ENCODE measurements at regions not wholly inside any gene's neighbourhood (a gene's known extent, or its start where the extent isn't known, plus 50 kb on each side); places are given as distances from the start of the nearest gene placed in this dataset.
"Not testable (repeated sequence)": the region's sequence is repeated elsewhere in the genome, so short reads cannot be mapped to it uniquely, and the experiment has no call there.

- no peak for TF ChIP-seq SIN3A (conservative IDR thresholded peaks at IDR 0.05 in 1 of 2, IDR thresholded peaks at IDR 0.05 in 1 of 2; ENCODE audit: low read depth in 1 of 2, low read length in 2 of 2)
- TF ChIP-seq, protein P1, sequence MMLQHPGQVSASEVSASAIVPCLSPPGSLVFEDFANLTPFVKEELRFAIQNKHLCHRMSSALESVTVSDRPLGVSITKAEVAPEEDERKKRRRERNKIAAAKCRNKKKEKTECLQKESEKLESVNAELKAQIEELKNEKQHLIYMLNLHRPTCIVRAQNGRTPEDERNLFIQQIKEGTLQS (IDR thresholded peaks at IDR 0.05; ENCODE audit: insufficient read depth, low read depth, low read length), result no peak
Observed at GRCh38 chr6:115131709-115132490, 789.1 kb upstream of the HS3ST5 start (continued).

DNA sequence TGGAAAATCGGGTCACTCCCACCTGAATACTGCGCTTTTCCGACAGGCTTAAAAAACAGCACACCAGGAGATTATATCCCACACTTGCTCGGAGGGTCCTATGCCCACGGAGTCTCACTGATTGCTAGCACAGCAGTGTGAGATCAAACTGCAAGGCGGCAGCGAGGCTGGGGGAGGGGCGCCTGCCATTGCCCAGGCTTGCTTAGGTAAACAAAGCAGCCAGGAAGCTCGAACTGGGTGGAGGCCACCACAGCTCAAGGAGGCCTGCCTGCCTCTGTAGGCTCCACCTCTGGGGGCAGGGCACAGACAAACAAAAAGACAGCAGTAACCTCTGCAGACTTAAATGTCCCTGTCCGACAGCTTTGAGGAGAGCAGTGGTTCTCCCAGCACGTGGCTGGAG is 778.7 kb upstream of the HS3ST5 start:
- POLR2A ChIA-PET (ENCODE audit: partially characterized antibody); FAIRE-seq; H3K36me3 ChIP-seq (ENCODE audit: control insufficient read depth in 2 of 4, insufficient read depth in 4 of 4, low read length in 3 of 4); H3K9ac ChIP-seq (replicated peaks in 1 of 4; ENCODE audit: extremely low read depth in 1 of 4, low read depth in 3 of 4, low read length in 3 of 4); H3K4ac ChIP-seq (replicated peaks; ENCODE audit: insufficient read length, low read depth, low read length); H2BK15ac ChIP-seq (ENCODE audit: low read length); H3K79me2 ChIP-seq (ENCODE audit: control insufficient read depth in 1 of 2, insufficient read depth in 2 of 2, low read length in 2 of 2); H2BK5ac ChIP-seq (ENCODE audit: low read depth, low read length); H2BK120ac ChIP-seq (replicated peaks; ENCODE audit: low read depth, low read length); H3K14ac ChIP-seq (ENCODE audit: insufficient read length); H3K4me1 ChIP-seq (replicated peaks in 1 of 4; ENCODE audit: control insufficient read depth in 3 of 4, insufficient read depth in 4 of 4, low read length in 3 of 4); H2BK12ac ChIP-seq (ENCODE audit: low read depth, low read length); H3K4me3 ChIP-seq (ENCODE audit: extremely low read depth in 1 of 4, insufficient read depth in 2 of 4, low read depth in 3 of 4, low read length in 4 of 4); H3K18ac ChIP-seq (ENCODE audit: extremely low read depth, low read length); H3K9me3 ChIP-seq (ENCODE audit: insufficient read depth in 2 of 2, low read depth in 1 of 2, low read length in 1 of 2); H4K20me1 ChIP-seq (replicated peaks in 1 of 2; ENCODE audit: control insufficient read depth in 1 of 2, insufficient read depth in 2 of 2, low read length in 2 of 2); H3K56ac ChIP-seq (replicated peaks; ENCODE audit: insufficient read length, low read depth, low read length); H4K5ac ChIP-seq (ENCODE audit: insufficient read length, low read depth, low read length); H2BK20ac ChIP-seq (ENCODE audit: low read length); H3K23me2 ChIP-seq (ENCODE audit: low read depth, low read length); H3K27ac ChIP-seq (ENCODE audit: low read depth, low read length); CTCF ChIA-PET (ENCODE audit: partially characterized antibody); H4K91ac ChIP-seq (replicated peaks; ENCODE audit: insufficient read length, low read length); H3K4me2 ChIP-seq (ENCODE audit: insufficient read depth in 1 of 2, low read depth in 2 of 2, low read length in 2 of 2); H2AFZ ChIP-seq (ENCODE audit: low read length); DNase-seq (ENCODE audit: low read depth in 1 of 2, low spot score in 2 of 2); H3K27me3 ChIP-seq (replicated peaks in 1 of 4; ENCODE audit: control insufficient read depth in 3 of 4, extremely low read depth in 1 of 4, insufficient read depth in 3 of 4, low read length in 3 of 4); H3K79me1 ChIP-seq (ENCODE audit: low read depth, low read length); H3K23ac ChIP-seq (ENCODE audit: insufficient read length); H4K8ac ChIP-seq (ENCODE audit: extremely low read depth, insufficient read depth, low read length); H2AK5ac ChIP-seq (ENCODE audit: low read depth, low read length): not testable (repeated sequence)
- WGBS, 2 experiments (ENCODE audit: extremely low coverage in 1 of 2, insufficient coverage in 1 of 2, insufficient read length in 1 of 2, insufficient replicate concordance in 2 of 2, low coverage in 1 of 2, low lambda C conversion rate in 2 of 2, missing lambda C conversion rate in 1 of 2), result 96% methylated on average over 10 of the region's 11 CpGs; no CpG with 5 or more reads in 1 of the 2 experiments
